ENCODE measurements at regions not wholly inside any gene's neighbourhood (a gene's known extent, or its start where the extent isn't known, plus 50 kb on each side); places are given as distances from the start of the nearest gene placed in this dataset.

DNA sequence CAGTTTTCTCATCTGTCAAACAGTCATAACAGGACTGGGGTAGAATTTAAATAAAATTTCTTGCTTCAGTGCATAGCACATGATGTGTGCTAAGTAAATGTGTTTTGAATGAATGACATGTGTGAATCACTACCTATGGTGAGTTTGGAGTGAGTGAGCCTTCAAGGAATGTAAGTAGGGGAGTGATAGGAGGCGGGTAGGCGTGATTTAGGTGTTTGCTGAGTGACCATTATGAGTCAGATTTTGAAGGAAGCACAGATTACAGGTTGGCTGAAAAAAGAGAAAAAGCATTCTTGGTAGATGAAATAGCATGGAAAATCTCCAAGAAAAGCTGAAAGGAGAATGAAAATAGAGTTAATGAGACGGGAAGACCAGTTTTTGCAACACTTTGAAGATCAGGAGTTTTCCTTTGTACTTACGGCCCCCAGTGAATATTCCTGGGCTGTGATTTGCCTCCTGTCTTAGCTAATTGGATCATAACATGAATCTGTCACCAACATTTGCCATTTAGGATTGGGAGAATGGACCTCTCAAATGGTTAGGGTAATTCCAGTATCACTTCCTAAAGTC, 136.9 kb upstream of the GATA6 start:
- no peaks in the 10 kb centered on the region for H3K36me3 ChIP-seq (ENCODE audit: control insufficient read depth, insufficient read depth, low read length)
- H3K27me3 ChIP-seq (replicated peaks; ENCODE audit: control insufficient read depth, insufficient read depth, low read length) = no peaks in the 10 kb centered on the region
- DNase-seq (ENCODE audit: extremely low read depth, insufficient read length) = no peak
- H3K4me3 ChIP-seq (replicated peaks; ENCODE audit: low read depth, low read length) = no peak overlapping the region
- TF ChIP-seq, protein P1, sequence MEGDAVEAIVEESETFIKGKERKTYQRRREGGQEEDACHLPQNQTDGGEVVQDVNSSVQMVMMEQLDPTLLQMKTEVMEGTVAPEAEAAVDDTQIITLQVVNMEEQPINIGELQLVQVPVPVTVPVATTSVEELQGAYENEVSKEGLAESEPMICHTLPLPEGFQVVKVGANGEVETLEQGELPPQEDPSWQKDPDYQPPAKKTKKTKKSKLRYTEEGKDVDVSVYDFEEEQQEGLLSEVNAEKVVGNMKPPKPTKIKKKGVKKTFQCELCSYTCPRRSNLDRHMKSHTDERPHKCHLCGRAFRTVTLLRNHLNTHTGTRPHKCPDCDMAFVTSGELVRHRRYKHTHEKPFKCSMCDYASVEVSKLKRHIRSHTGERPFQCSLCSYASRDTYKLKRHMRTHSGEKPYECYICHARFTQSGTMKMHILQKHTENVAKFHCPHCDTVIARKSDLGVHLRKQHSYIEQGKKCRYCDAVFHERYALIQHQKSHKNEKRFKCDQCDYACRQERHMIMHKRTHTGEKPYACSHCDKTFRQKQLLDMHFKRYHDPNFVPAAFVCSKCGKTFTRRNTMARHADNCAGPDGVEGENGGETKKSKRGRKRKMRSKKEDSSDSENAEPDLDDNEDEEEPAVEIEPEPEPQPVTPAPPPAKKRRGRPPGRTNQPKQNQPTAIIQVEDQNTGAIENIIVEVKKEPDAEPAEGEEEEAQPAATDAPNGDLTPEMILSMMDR (IDR thresholded peaks at IDR 0.05; ENCODE audit: insufficient read depth, low read length, poor library complexity, severe bottlenecking) = no peak

- H3K4me3 ChIP-seq (replicated peaks; ENCODE audit: low read depth, low read length) = no peak overlapping the region
- H3K27me3 ChIP-seq (replicated peaks; ENCODE audit: control insufficient read depth, insufficient read depth, low read length) = no peaks in the 10 kb centered on the region
Measured at GRCh38 chr18:22033085-22033484, 136.3 kb upstream of the GATA6 start.

DNA sequence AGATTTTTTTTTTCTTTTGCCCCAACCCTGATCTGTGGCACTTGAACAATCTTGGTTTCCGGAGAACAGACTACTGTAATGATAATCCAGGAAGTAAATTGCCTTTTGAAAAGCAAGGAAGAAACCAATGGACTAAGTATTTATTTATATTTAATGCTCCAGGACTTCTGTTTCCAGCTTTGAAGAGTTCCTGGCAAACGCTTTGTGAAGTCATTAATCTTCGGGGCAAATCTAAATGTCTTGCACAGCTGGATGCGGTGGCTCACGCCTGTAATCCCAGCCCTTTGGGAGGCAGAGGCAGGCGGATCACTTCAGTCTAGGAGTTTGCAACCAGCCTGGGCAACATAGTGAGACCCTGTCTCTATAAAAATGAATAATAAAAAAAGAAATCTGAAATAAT, 135.1 kb upstream of the GATA6 start:
- Histone ChIP-seq H3K36me3 (ENCODE audit: control insufficient read depth, insufficient read depth, low read length) (no peaks in the 10 kb centered on the region), H3K27me3 (replicated peaks; ENCODE audit: control insufficient read depth, insufficient read depth, low read length) (no peaks in the 10 kb centered on the region), H3K4me3 (replicated peaks; ENCODE audit: low read depth, low read length) (no peak overlapping the region)
- TF ChIP-seq, protein P1 (IDR thresholded peaks at IDR 0.05; ENCODE audit: insufficient read depth, low read length, poor library complexity, severe bottlenecking) = no peak
- no peak for DNase-seq (ENCODE audit: extremely low read depth, insufficient read length)

More at GRCh38 chr18:22033085-22033484, 136.3 kb upstream of the GATA6 start:
- no peak for DNase-seq (ENCODE audit: extremely low read depth, insufficient read length)
- TF ChIP-seq, protein P1 (IDR thresholded peaks at IDR 0.05; ENCODE audit: insufficient read depth, low read length, poor library complexity, severe bottlenecking) = no peak
- no peaks in the 10 kb centered on the region for H3K36me3 ChIP-seq (ENCODE audit: control insufficient read depth, insufficient read depth, low read length)

DNA sequence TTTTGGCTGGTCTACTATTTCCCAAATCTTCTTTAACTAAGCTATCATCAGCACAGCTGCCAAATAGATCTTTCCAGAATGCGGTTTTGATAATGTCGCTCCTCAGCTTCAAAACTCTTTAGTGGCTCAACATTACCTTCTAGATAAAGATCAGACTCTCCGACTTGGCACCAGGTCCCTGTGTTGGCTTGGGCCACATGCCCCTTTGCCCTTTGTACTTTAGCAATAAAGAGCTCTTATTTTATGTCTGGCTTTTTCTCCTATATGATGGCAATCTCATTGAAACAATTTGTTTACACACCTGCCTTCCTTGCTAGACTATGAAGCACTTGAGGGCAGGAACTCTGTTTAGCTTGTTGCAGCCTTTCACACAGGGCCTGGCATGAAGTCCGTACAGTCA, 128.9 kb upstream of the GATA6 start:
- no peaks in the 10 kb centered on the region for H3K36me3 ChIP-seq (ENCODE audit: control insufficient read depth, insufficient read depth, low read length)
- H3K4me3 ChIP-seq (replicated peaks; ENCODE audit: low read depth, low read length) = no peak overlapping the region
- DNase-seq (ENCODE audit: extremely low read depth, insufficient read length) = no peak
- no peaks in the 10 kb centered on the region; the same call in 1 of the 2 replicates for H3K27me3 ChIP-seq (replicated peaks; ENCODE audit: control insufficient read depth, insufficient read depth, low read length)
- TF ChIP-seq, protein P1 (IDR thresholded peaks at IDR 0.05; ENCODE audit: insufficient read depth, low read length, poor library complexity, severe bottlenecking) = no peak

DNA sequence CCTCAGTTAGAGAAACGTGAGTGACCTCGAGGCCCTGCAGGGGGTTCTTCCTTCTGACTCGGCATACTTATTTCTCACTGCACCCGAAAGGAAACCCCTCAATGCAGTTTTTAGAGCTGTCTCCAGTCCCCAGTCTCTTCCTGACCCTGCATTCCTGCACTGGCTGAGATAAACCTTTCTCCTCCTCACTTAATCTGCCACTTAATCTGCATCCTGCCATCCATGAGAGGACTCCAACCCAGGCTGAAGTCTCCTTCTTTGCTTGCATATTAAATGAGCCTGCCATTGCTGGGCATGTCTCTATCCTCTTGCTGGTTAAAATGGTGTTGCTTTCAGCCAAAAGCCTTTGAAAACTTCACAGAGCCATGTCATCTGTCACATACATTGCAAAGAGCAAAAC, 125.6 kb upstream of the GATA6 start:
- H3K27me3 ChIP-seq (replicated peaks; ENCODE audit: control insufficient read depth, insufficient read depth, low read length) = peaks cover 3% of the 10 kb centered on the region

More for the DNA sequence above, 125.6 kb upstream of the GATA6 start:
- no peak for DNase-seq (ENCODE audit: extremely low read depth, insufficient read length)
- no peaks in the 10 kb centered on the region for H3K36me3 ChIP-seq (ENCODE audit: control insufficient read depth, insufficient read depth, low read length)
- no peak overlapping the region for H3K4me3 ChIP-seq (replicated peaks; ENCODE audit: low read depth, low read length)
- TF ChIP-seq, protein P1 (IDR thresholded peaks at IDR 0.05; ENCODE audit: insufficient read depth, low read length, poor library complexity, severe bottlenecking) = no peak

All from GM06990 (cell line).